ENCODE measurements at regions not wholly inside any gene's neighbourhood (a gene's known extent, or its start where the extent isn't known, plus 50 kb on each side); places are given as distances from the start of the nearest gene placed in this dataset.

GRCh38 chrX:113300580-113300979 lies 459.9 kb upstream of the AMOT start:
- TF ChIP-seq HDAC8 (tag; IDR thresholded peaks at IDR 0.05), result no peak
- TF ChIP-seq FOXK1 (CRISPR knock-in tag; IDR thresholded peaks at IDR 0.05; ENCODE audit: borderline replicate concordance), result no peak
- TF ChIP-seq ATF1 (CRISPR knock-in tag; IDR thresholded peaks at IDR 0.05), result no peak
- TF ChIP-seq ATF1 (tag; IDR thresholded peaks at IDR 0.05), result no peak
- TF ChIP-seq DIDO1 (tag; IDR thresholded peaks at IDR 0.05; ENCODE audit: low read depth), result no peak
- TF ChIP-seq VEZF1 (CRISPR knock-in tag; IDR thresholded peaks at IDR 0.05), result no peak
- no peak for TF ChIP-seq ASH1L (IDR thresholded peaks at IDR 0.05; ENCODE audit: borderline replicate concordance, low read depth, partially characterized antibody)
- no peak for TF ChIP-seq MED1 (CRISPR knock-in tag; IDR thresholded peaks at IDR 0.05; ENCODE audit: borderline replicate concordance)
- no peak for TF ChIP-seq NCOR1 (IDR thresholded peaks at IDR 0.05)
- TF ChIP-seq ESRRA (IDR thresholded peaks at IDR 0.05; ENCODE audit: borderline replicate concordance, low read depth), result no peak
- no peak for TF ChIP-seq RHOXF2B (CRISPR knock-in tag; conservative IDR thresholded peaks at IDR 0.05)
- H3K27me3 ChIP-seq (ENCODE audit: control insufficient read depth in 2 of 2, insufficient read depth in 2 of 2, low read length in 2 of 2), result no peaks in the 10 kb centered on the region
- H3K9me3 ChIP-seq (replicated peaks; ENCODE audit: control insufficient read depth, insufficient read depth, low read depth, low read length), result no peaks in the 10 kb centered on the region
- ChIA-PET CTCF (ENCODE audit: low intra/inter-chr PET ratio) (no interaction called here), POLR2A (no interaction called here)
- intact Hi-C loops (cut with micrococcal nuclease), result no loop called here
- no peak overlapping the region for H3K27ac ChIP-seq (ENCODE audit: extremely low read depth, low read depth, low read length)
- no peak overlapping the region for H2AFZ ChIP-seq (ENCODE audit: low read depth, low read length)
- FAIRE-seq (no peak), ATAC-seq (no peak), DNase-seq (ENCODE audit: extremely low read depth in 1 of 4, low spot score in 3 of 4) (no peak)
- WGBS (ENCODE audit: insufficient coverage, low coverage, missing lambda C conversion rate), result 3% methylated on average over 3 of the region's 3 CpGs
- H3K9ac ChIP-seq (ENCODE audit: insufficient read depth in 1 of 2, low read depth in 2 of 2, low read length in 2 of 2), result no peak overlapping the region
- in situ Hi-C loops (cut with MboI), result no loop called here
- no peaks in the 10 kb centered on the region for H3K4me1 ChIP-seq (replicated peaks in 1 of 2; ENCODE audit: control insufficient read depth in 2 of 2, insufficient read depth in 2 of 2, low read length in 2 of 2)
- no TSS peak for BruUV-seq (replicated peaks)
- H4K20me1 ChIP-seq (replicated peaks; ENCODE audit: control insufficient read depth, insufficient read depth, low read length), result no peaks in the 10 kb centered on the region
- H3K9me1 ChIP-seq (ENCODE audit: control insufficient read depth, insufficient read depth, low read length), result no peaks in the 10 kb centered on the region
- no peaks in the 10 kb centered on the region for H3K36me3 ChIP-seq (ENCODE audit: control insufficient read depth, insufficient read depth, low read length)
- H3K4me3 ChIP-seq, result no peak overlapping the region
- no peaks in the 10 kb centered on the region for H3K79me2 ChIP-seq (ENCODE audit: control insufficient read depth, insufficient read depth, low read length)
- no peak overlapping the region for H3K4me2 ChIP-seq (ENCODE audit: insufficient read depth, low read length)

Data from K562 (cell line).